ENCODE measurements at regions not wholly inside any gene's neighbourhood (a gene's known extent, or its start where the extent isn't known, plus 50 kb on each side); places are given as distances from the start of the nearest gene placed in this dataset.

GRCh38 chr5:144684899-144685298 is 514.2 kb downstream of the KCTD16 start:
- no peak overlapping the region for H2AFZ ChIP-seq (ENCODE audit: low read depth, low read length)
- ATAC-seq: no peak
- H3K27me3 ChIP-seq (ENCODE audit: control insufficient read depth in 2 of 2, insufficient read depth in 2 of 2, low read length in 2 of 2): no peaks in the 10 kb centered on the region
- H3K79me2 ChIP-seq (ENCODE audit: control insufficient read depth, insufficient read depth, low read length): no peaks in the 10 kb centered on the region
- H3K4me1 ChIP-seq (replicated peaks in 1 of 2; ENCODE audit: control insufficient read depth in 2 of 2, insufficient read depth in 2 of 2, low read length in 2 of 2): no peaks in the 10 kb centered on the region
- no peak overlapping the region for H3K27ac ChIP-seq (ENCODE audit: extremely low read depth, low read depth, low read length)
- H4K20me1 ChIP-seq (replicated peaks; ENCODE audit: control insufficient read depth, insufficient read depth, low read length): no peaks in the 10 kb centered on the region
- ChIA-PET POLR2A (no interaction called here), CTCF (ENCODE audit: low intra/inter-chr PET ratio) (no interaction called here)
- no peak overlapping the region for H3K4me2 ChIP-seq (ENCODE audit: insufficient read depth, low read length)
- in situ Hi-C loops (cut with MboI) (no loop called here), intact Hi-C loops (cut with micrococcal nuclease) (no loop called here)
- no peak for FAIRE-seq
- no peak for TF ChIP-seq DMBX1 (CRISPR knock-in tag; IDR thresholded peaks at IDR 0.05; ENCODE audit: borderline replicate concordance)
- H3K36me3 ChIP-seq (ENCODE audit: control insufficient read depth, insufficient read depth, low read length): no peaks in the 10 kb centered on the region
- no peak overlapping the region for H3K4me3 ChIP-seq
- no peak overlapping the region for H3K9ac ChIP-seq (ENCODE audit: insufficient read depth in 1 of 2, low read depth in 2 of 2, low read length in 2 of 2)
- BruUV-seq (replicated peaks): no TSS peak
- WGBS (ENCODE audit: insufficient coverage, low coverage, missing lambda C conversion rate): 0% methylated on average over 1 of the region's 1 CpG
- H3K9me3 ChIP-seq (replicated peaks; ENCODE audit: control insufficient read depth, insufficient read depth, low read depth, low read length): no peaks in the 10 kb centered on the region
- DNase-seq (ENCODE audit: extremely low read depth in 1 of 4, low spot score in 3 of 4): no peak
- no peaks in the 10 kb centered on the region for H3K9me1 ChIP-seq (ENCODE audit: control insufficient read depth, insufficient read depth, low read length)

GRCh38 chr5:144680711-144681110 is 510.0 kb downstream of the KCTD16 start:
- Histone ChIP-seq H3K4me2 (ENCODE audit: insufficient read depth, low read length) (no peak overlapping the region), H3K4me1 (replicated peaks in 1 of 2; ENCODE audit: control insufficient read depth in 2 of 2, insufficient read depth in 2 of 2, low read length in 2 of 2) (no peaks in the 10 kb centered on the region), H2AFZ (ENCODE audit: low read depth, low read length) (no peak overlapping the region), H3K36me3 (ENCODE audit: control insufficient read depth, insufficient read depth, low read length) (no peaks in the 10 kb centered on the region), H3K27me3 (ENCODE audit: control insufficient read depth in 2 of 2, insufficient read depth in 2 of 2, low read length in 2 of 2) (no peaks in the 10 kb centered on the region), H3K9me1 (ENCODE audit: control insufficient read depth, insufficient read depth, low read length) (no peaks in the 10 kb centered on the region), H3K79me2 (ENCODE audit: control insufficient read depth, insufficient read depth, low read length) (no peaks in the 10 kb centered on the region), H3K27ac (ENCODE audit: extremely low read depth, low read depth, low read length) (no peak overlapping the region), H4K20me1 (replicated peaks; ENCODE audit: control insufficient read depth, insufficient read depth, low read length) (no peaks in the 10 kb centered on the region), H3K9me3 (replicated peaks; ENCODE audit: control insufficient read depth, insufficient read depth, low read depth, low read length) (0 out of 2 replicates have a peak, but pooled peaks cover 2% of the 10 kb centered on the region), H3K4me3 (no peak overlapping the region), H3K9ac (ENCODE audit: insufficient read depth in 1 of 2, low read depth in 2 of 2, low read length in 2 of 2) (no peak overlapping the region)
- DNase-seq (ENCODE audit: extremely low read depth in 1 of 4, low spot score in 3 of 4) (no peak), ATAC-seq (no peak), FAIRE-seq (no peak)
- in situ Hi-C loops (cut with MboI) (no loop called here), intact Hi-C loops (cut with micrococcal nuclease) (no loop called here)
- BruUV-seq (replicated peaks): no TSS peak
- 0% methylated on average over 1 of the region's 1 CpG for WGBS (ENCODE audit: insufficient coverage, low coverage, missing lambda C conversion rate)
- POLR2A ChIA-PET: no interaction called here
- CTCF ChIA-PET (ENCODE audit: low intra/inter-chr PET ratio): no interaction called here
- no peak for TF ChIP-seq MCM5 (IDR thresholded peaks at IDR 0.05; ENCODE audit: low read depth)
- no peak for TF ChIP-seq ARHGAP35 (IDR thresholded peaks at IDR 0.05; ENCODE audit: partially characterized antibody)
- TF ChIP-seq ETS2 (tag; IDR thresholded peaks at IDR 0.05; ENCODE audit: borderline replicate concordance, poor library complexity, severe bottlenecking): no peak

Data from K562 (cell line).